ENCODE measurements at regions not wholly inside any gene's neighbourhood (a gene's known extent, or its start where the extent isn't known, plus 50 kb on each side); places are given as distances from the start of the nearest gene placed in this dataset.

DNA sequence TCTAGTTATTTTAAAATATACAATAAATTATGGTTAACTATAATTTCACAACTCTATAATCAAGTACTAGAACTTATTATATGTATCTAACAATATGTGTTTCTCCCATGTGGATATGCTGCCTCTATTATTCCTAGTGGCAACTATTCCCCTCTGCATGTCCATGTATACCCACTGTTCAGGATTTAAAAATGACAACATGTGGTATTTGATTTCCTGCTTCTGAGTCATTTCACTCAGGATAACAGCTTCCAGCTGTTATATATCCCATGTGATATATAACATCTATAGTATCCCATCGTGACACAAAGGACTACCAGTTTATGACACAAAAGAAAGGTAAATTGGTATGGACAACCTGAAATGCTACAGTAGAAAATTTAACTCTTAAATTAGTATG is 167.4 kb upstream of the TACR3 start:
- no peaks in the 10 kb centered on the region for H3K4me1 Mint-ChIP-seq (ENCODE audit: unreplicated experiment)
- H3K4me3 Mint-ChIP-seq (ENCODE audit: unreplicated experiment), result no peak overlapping the region
- no peaks in the 10 kb centered on the region for H3K36me3 Mint-ChIP-seq (ENCODE audit: low read depth, unreplicated experiment)
- TF ChIP-seq, protein P1, sequence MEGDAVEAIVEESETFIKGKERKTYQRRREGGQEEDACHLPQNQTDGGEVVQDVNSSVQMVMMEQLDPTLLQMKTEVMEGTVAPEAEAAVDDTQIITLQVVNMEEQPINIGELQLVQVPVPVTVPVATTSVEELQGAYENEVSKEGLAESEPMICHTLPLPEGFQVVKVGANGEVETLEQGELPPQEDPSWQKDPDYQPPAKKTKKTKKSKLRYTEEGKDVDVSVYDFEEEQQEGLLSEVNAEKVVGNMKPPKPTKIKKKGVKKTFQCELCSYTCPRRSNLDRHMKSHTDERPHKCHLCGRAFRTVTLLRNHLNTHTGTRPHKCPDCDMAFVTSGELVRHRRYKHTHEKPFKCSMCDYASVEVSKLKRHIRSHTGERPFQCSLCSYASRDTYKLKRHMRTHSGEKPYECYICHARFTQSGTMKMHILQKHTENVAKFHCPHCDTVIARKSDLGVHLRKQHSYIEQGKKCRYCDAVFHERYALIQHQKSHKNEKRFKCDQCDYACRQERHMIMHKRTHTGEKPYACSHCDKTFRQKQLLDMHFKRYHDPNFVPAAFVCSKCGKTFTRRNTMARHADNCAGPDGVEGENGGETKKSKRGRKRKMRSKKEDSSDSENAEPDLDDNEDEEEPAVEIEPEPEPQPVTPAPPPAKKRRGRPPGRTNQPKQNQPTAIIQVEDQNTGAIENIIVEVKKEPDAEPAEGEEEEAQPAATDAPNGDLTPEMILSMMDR (IDR thresholded peaks at IDR 0.05; ENCODE audit: unreplicated experiment), result no peak
- no peak overlapping the region for H3K27ac Mint-ChIP-seq (ENCODE audit: unreplicated experiment)
- DNase-seq (ENCODE audit: low spot score), result no peak
- H3K27me3 Mint-ChIP-seq (ENCODE audit: unreplicated experiment), result no peaks in the 10 kb centered on the region
- no peaks in the 10 kb centered on the region for H3K9me3 Mint-ChIP-seq (ENCODE audit: unreplicated experiment)

DNA sequence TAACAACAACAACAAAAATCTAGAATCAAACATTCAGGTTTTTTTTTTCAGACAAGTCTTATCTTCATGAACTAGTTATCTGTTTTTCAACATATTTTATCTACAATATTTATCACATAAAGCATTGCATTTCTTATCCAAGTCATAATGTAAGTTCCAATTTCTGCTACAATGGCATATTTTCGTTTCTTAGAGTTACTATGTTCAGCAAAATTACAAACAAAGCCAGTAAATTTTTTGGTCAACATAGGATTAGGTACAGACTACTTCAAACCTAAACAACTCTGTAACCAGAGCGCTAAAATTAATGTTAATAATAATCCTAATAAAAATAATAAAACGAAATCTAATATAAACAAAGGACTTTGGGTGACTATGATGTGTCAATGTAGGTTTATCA is 165.4 kb upstream of the TACR3 start:
- no peak overlapping the region for H3K27ac Mint-ChIP-seq (ENCODE audit: unreplicated experiment)
- H3K36me3 Mint-ChIP-seq (ENCODE audit: low read depth, unreplicated experiment), result no peaks in the 10 kb centered on the region
- no peak overlapping the region for H3K4me3 Mint-ChIP-seq (ENCODE audit: unreplicated experiment)
- no peaks in the 10 kb centered on the region for H3K4me1 Mint-ChIP-seq (ENCODE audit: unreplicated experiment)
- H3K27me3 Mint-ChIP-seq (ENCODE audit: unreplicated experiment), result no peaks in the 10 kb centered on the region
- TF ChIP-seq, protein P1 (IDR thresholded peaks at IDR 0.05; ENCODE audit: unreplicated experiment), result no peak
- DNase-seq (ENCODE audit: low spot score), result no peak
- no peaks in the 10 kb centered on the region for H3K9me3 Mint-ChIP-seq (ENCODE audit: unreplicated experiment)

DNA sequence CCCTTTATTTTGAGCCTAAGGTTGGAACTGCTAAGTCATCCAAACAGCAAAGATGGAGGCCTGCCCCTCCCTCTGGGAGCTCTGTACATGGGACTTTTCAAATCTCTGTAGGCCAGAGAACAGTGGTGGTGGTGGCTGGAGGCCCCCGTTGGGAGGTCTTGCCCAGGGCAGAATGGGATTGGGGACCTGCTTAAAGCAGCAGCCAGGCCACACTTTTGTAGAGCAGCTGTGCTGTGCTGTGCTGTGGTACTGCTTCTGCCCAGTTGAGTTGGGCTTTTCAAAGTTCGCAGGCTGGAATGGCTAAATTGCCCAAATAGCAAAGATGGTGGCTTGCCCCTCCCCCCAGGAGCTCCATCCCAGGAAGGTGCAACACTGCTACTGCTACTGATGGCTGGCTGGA is 147.5 kb upstream of the TACR3 start:
- TF ChIP-seq, protein P1 (IDR thresholded peaks at IDR 0.05; ENCODE audit: unreplicated experiment), result no peak
- H3K4me1 Mint-ChIP-seq (ENCODE audit: unreplicated experiment), result no peaks in the 10 kb centered on the region

DNA sequence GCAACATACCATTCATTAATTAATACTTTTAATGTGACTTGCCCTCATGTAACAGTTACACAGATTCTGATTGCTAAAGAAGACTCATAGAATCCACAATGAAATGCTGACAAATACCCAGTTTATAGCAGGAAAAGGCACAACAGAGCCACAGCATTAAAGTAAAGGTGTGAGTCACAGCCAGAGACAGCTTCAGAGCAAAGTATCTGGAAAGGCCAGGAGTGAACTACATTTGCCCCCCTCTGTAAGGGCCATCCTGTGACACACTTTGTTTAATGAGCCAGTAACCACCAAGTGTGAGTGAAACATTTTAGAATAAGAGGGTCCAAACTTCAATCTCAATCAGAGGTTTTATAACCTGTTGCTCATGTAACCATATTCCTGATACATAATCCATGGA is 133.8 kb upstream of the TACR3 start:
- Mint-ChIP-seq H3K27me3 (ENCODE audit: unreplicated experiment) (peaks cover 2% of the 10 kb centered on the region), H3K27ac (ENCODE audit: unreplicated experiment) (no peak overlapping the region), H3K4me1 (ENCODE audit: unreplicated experiment) (peaks cover 2% of the 10 kb centered on the region), H3K36me3 (ENCODE audit: low read depth, unreplicated experiment) (peaks cover 4% of the 10 kb centered on the region), H3K9me3 (ENCODE audit: unreplicated experiment) (peaks cover 5% of the 10 kb centered on the region), H3K4me3 (ENCODE audit: unreplicated experiment) (no peak overlapping the region)
- no peak for DNase-seq (ENCODE audit: low spot score)
- TF ChIP-seq, protein P1 (IDR thresholded peaks at IDR 0.05; ENCODE audit: unreplicated experiment), result no peak

More for the DNA sequence above, 147.5 kb upstream of the TACR3 start:
- no peak overlapping the region for H3K4me3 Mint-ChIP-seq (ENCODE audit: unreplicated experiment)
- H3K27ac Mint-ChIP-seq (ENCODE audit: unreplicated experiment), result no peak overlapping the region
- no peaks in the 10 kb centered on the region for H3K27me3 Mint-ChIP-seq (ENCODE audit: unreplicated experiment)
- no peaks in the 10 kb centered on the region for H3K36me3 Mint-ChIP-seq (ENCODE audit: low read depth, unreplicated experiment)
- no peak for DNase-seq (ENCODE audit: low spot score)
- H3K9me3 Mint-ChIP-seq (ENCODE audit: unreplicated experiment), result no peaks in the 10 kb centered on the region

DNA sequence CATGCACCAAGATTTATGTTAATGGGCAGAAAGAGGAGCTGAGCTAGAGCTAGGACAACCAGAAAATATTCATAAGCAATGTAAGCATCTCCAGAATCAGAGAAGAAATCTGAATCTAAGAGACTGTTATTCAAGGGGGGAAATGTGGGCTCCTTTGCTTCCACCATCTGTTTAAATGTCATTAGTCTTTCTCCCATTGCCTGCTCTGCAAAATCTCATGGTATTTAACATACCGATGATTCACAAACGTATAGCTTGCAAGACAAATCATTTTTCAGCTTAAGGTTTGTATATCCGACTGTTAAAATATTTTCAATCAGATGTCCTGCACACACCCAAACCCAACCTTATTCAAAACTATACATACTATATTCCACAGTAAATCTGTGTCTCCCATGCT is 133.4 kb upstream of the TACR3 start:
- peaks cover 2% of the 10 kb centered on the region for H3K4me1 Mint-ChIP-seq (ENCODE audit: unreplicated experiment)
- H3K9me3 Mint-ChIP-seq (ENCODE audit: unreplicated experiment), result peaks cover 5% of the 10 kb centered on the region
- peaks cover 4% of the 10 kb centered on the region for H3K36me3 Mint-ChIP-seq (ENCODE audit: low read depth, unreplicated experiment)
- TF ChIP-seq, protein P1 (IDR thresholded peaks at IDR 0.05; ENCODE audit: unreplicated experiment), result no peak
- H3K27ac Mint-ChIP-seq (ENCODE audit: unreplicated experiment), result no peak overlapping the region
- H3K27me3 Mint-ChIP-seq (ENCODE audit: unreplicated experiment), result peaks cover 2% of the 10 kb centered on the region
- DNase-seq (ENCODE audit: low spot score), result no peak
- no peak overlapping the region for H3K4me3 Mint-ChIP-seq (ENCODE audit: unreplicated experiment)

Data from endothelial cell (in vitro differentiated cells).